GM12801 (cell line): ENCODE measurements at regions not wholly inside any gene's neighbourhood (a gene's known extent, or its start where the extent isn't known, plus 50 kb on each side); places are given as distances from the start of the nearest gene placed in this dataset.

Source experiments
- TF ChIP-seq, protein P1 (sequence below): IDR thresholded peaks from one replicate; pipeline ENCODE4 v1.5.1; 2011; ENCODE audit warnings: control low read depth; ENCODE audit not compliant: insufficient read length; ENCODE audit errors: extremely low read depth

DNA sequence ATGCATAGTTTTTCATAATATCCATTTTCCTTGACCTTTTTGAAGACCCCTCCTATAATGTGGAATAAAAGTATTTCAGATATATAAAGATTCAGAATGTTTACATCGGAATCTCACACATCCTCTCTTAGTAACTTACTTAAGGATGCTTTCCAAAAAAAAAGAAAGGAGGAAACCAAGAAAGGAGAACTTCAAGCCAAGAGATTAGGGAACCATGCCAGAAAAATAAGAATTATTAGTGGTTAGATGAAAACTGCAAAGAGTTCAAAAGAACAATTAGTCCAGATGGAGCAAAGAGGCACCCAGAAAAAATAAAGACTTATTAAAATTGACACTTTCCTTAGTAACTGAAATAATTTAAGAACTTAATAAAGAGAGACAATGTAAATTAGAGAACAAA is 179.2 kb downstream of the DUSP6 start:
- TF ChIP-seq, protein P1, sequence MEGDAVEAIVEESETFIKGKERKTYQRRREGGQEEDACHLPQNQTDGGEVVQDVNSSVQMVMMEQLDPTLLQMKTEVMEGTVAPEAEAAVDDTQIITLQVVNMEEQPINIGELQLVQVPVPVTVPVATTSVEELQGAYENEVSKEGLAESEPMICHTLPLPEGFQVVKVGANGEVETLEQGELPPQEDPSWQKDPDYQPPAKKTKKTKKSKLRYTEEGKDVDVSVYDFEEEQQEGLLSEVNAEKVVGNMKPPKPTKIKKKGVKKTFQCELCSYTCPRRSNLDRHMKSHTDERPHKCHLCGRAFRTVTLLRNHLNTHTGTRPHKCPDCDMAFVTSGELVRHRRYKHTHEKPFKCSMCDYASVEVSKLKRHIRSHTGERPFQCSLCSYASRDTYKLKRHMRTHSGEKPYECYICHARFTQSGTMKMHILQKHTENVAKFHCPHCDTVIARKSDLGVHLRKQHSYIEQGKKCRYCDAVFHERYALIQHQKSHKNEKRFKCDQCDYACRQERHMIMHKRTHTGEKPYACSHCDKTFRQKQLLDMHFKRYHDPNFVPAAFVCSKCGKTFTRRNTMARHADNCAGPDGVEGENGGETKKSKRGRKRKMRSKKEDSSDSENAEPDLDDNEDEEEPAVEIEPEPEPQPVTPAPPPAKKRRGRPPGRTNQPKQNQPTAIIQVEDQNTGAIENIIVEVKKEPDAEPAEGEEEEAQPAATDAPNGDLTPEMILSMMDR: no peak

GRCh38 chr12:89172224-89172623 is 180.1 kb downstream of the DUSP6 start:
- TF ChIP-seq, protein P1: no peak

GRCh38 chr12:89169321-89169720 is 183.0 kb downstream of the DUSP6 start:
- TF ChIP-seq, protein P1: no peak

DNA sequence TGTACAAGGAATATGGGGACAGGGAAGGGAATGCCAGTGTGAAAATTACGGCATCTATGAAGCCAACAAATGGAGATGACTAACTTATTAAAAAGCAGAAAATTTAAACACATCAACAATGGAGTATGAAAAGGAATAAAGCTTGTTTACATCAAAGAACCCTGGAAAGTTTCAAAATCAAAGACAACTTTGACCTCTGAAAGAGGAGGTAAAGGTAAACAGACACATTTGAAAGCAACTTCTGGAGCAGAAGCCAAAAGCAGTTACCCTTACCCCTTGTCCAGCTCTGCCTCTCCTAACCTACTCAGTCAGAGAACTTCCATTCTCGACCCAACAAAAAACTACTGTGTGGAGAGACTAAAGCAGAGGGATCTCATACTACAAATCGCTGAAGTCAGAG is 184.3 kb downstream of the DUSP6 start:
- TF ChIP-seq, protein P1: no peak

DNA sequence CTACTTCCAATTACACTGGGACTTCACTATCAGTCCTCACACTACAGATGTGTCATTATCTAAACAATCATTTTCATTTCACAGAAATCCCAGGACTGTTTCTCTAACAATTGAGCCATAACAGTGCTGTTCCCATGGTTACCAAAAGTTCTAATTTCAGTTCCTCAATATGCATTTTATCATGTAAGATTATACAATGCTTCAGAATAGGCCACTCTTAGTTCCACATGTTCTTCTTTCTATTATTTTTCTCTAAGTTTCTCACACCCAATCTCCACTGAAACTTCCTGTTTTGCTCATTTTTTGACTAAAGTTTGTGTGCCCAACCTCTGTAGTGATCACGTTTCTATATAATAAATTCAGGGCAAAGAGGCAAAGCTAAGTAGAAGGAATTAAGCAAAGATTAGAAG is 185.8 kb downstream of the DUSP6 start:
- TF ChIP-seq, protein P1: no peak

GRCh38 chr12:89166121-89166520 is 186.2 kb downstream of the DUSP6 start:
- TF ChIP-seq, protein P1: no peak

- TF ChIP-seq, protein P1: no peak
These were observed 186.6 kb downstream of the DUSP6 start for GRCh38 chr12:89165703-89166102.

DNA sequence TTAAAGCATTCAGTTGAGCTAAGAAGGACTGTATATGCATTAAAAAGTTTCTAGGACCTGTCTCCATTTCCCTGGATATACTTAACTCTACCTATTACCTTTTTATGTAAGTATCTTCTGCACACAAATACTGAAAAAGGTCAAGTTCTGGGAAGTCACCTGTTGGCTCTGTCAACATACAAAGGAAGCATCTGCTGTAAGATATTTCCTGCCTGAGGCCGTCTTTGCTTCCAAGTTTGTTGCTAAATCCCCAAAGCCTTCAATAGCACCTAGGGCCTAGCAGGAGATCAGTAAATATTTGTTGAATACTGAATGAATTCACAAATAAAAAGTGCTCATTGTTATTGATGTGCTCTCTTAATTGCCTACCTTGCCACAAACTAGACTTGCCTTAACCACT is 188.4 kb downstream of the DUSP6 start:
- TF ChIP-seq, protein P1: no peak
